ENCODE measurements at regions not wholly inside any gene's neighbourhood (a gene's known extent, or its start where the extent isn't known, plus 50 kb on each side); places are given as distances from the start of the nearest gene placed in this dataset.
A peak's percentile ranks its signal among the peaks of the same experiment; 100 is the strongest.

GRCh38 chr1:222938986-222939385, 124.1 kb downstream of the DISP1 start:
- Histone ChIP-seq H3F3A (ENCODE audit: low read length, unreplicated experiment) (no peaks in the 10 kb centered on the region), H3K4me2 (ENCODE audit: low read length) (no peak overlapping the region), H3K9ac (ENCODE audit: low read length) (no peak overlapping the region), H2AFZ (ENCODE audit: low read length) (no peak overlapping the region), H3K79me2 (ENCODE audit: low read length) (no peaks in the 10 kb centered on the region), H3K27ac (ENCODE audit: low read length) (no peak overlapping the region), H3K4me3 (ENCODE audit: low read length) (no peak overlapping the region), H3K9me3 (ENCODE audit: low read length) (no peaks in the 10 kb centered on the region), H4K20me1 (ENCODE audit: low read length) (no peaks in the 10 kb centered on the region), H3K9me2 (replicated peaks; ENCODE audit: low read length) (no peaks in the 10 kb centered on the region), H3K27me3 (ENCODE audit: low read length) (no peaks in the 10 kb centered on the region), H3K4me1 (ENCODE audit: insufficient read depth, low read length) (peaks cover 7% of the 10 kb centered on the region), H3K36me3 (ENCODE audit: low read depth, low read length) (no peaks in the 10 kb centered on the region)
- ChIA-PET POLR2A (ENCODE audit: unreplicated experiment) (no interaction called here), CTCF (no interaction called here)
- ATAC-seq (no peak), DNase-seq (no peak)
- no peak for TF ChIP-seq CTCF (conservative IDR thresholded peaks at IDR 0.05; ENCODE audit: low read depth, low read length)
- TF ChIP-seq EZH2 (IDR thresholded peaks at IDR 0.05; ENCODE audit: low read length, unreplicated experiment): no peak
- no peak for TF ChIP-seq EZH2phosphoT487 (IDR thresholded peaks at IDR 0.05; ENCODE audit: borderline replicate concordance, low read length)
- no TSS peak for BruUV-seq (replicated peaks)
- intact Hi-C loops (cut with micrococcal nuclease): no loop called here

GRCh38 chr1:222940095-222940494, 125.3 kb downstream of the DISP1 start:
- H3K79me2 ChIP-seq (ENCODE audit: low read length): no peaks in the 10 kb centered on the region
- no peaks in the 10 kb centered on the region for H3F3A ChIP-seq (ENCODE audit: low read length, unreplicated experiment)
- BruUV-seq (replicated peaks): no TSS peak
- peaks cover 7% of the 10 kb centered on the region for H3K4me1 ChIP-seq (ENCODE audit: insufficient read depth, low read length)
- DNase-seq: no peak
- no peaks in the 10 kb centered on the region for H3K9me3 ChIP-seq (ENCODE audit: low read length)
- no peak overlapping the region for H2AFZ ChIP-seq (ENCODE audit: low read length)
- no peak overlapping the region for H3K4me3 ChIP-seq (ENCODE audit: low read length)
- no peaks in the 10 kb centered on the region for H3K9me2 ChIP-seq (replicated peaks; ENCODE audit: low read length)
- no peak for ATAC-seq
- H4K20me1 ChIP-seq (ENCODE audit: low read length): no peaks in the 10 kb centered on the region
- ChIA-PET POLR2A (ENCODE audit: unreplicated experiment) (no interaction called here), CTCF (no interaction called here)
- no peaks in the 10 kb centered on the region for H3K36me3 ChIP-seq (ENCODE audit: low read depth, low read length)
- H3K4me2 ChIP-seq (ENCODE audit: low read length): no peak overlapping the region
- no peak overlapping the region for H3K9ac ChIP-seq (ENCODE audit: low read length)
- intact Hi-C loops (cut with micrococcal nuclease): no loop called here
- H3K27me3 ChIP-seq (ENCODE audit: low read length): no peaks in the 10 kb centered on the region
- no peak overlapping the region for H3K27ac ChIP-seq (ENCODE audit: low read length)
- TF ChIP-seq EZH2 (IDR thresholded peaks at IDR 0.05; ENCODE audit: low read length, unreplicated experiment): no peak
- no peak for TF ChIP-seq EZH2phosphoT487 (IDR thresholded peaks at IDR 0.05; ENCODE audit: borderline replicate concordance, low read length)
- no peak for TF ChIP-seq CTCF (conservative IDR thresholded peaks at IDR 0.05; ENCODE audit: low read depth, low read length)

GRCh38 chr1:222940906-222941305, 126.1 kb downstream of the DISP1 start:
- no peak for TF ChIP-seq EZH2phosphoT487 (IDR thresholded peaks at IDR 0.05; ENCODE audit: borderline replicate concordance, low read length)
- no peak for TF ChIP-seq CTCF (conservative IDR thresholded peaks at IDR 0.05; ENCODE audit: low read depth, low read length)
- TF ChIP-seq EZH2 (IDR thresholded peaks at IDR 0.05; ENCODE audit: low read length, unreplicated experiment): no peak
- ChIA-PET CTCF (interaction anchor here (0.6 kb wide), 1 partner anchor 12 kb away, joined by 3 read pairs; no protein-coding TSS in a partner anchor), POLR2A (ENCODE audit: unreplicated experiment) (no interaction called here)
- no peaks in the 10 kb centered on the region for H4K20me1 ChIP-seq (ENCODE audit: low read length)
- no peaks in the 10 kb centered on the region for H3F3A ChIP-seq (ENCODE audit: low read length, unreplicated experiment)
- H3K9me2 ChIP-seq (replicated peaks; ENCODE audit: low read length): no peaks in the 10 kb centered on the region
- no peak for DNase-seq
- peak; percentile 29; the same call in 1 of the 2 replicates for ATAC-seq
- H3K36me3 ChIP-seq (ENCODE audit: low read depth, low read length): no peaks in the 10 kb centered on the region
- H3K79me2 ChIP-seq (ENCODE audit: low read length): no peaks in the 10 kb centered on the region
- no peaks in the 10 kb centered on the region for H3K27me3 ChIP-seq (ENCODE audit: low read length)
- peaks cover 7% of the 10 kb centered on the region for H3K4me1 ChIP-seq (ENCODE audit: insufficient read depth, low read length)
- no peak overlapping the region for H2AFZ ChIP-seq (ENCODE audit: low read length)
- H3K9me3 ChIP-seq (ENCODE audit: low read length): no peaks in the 10 kb centered on the region
- no peak overlapping the region for H3K27ac ChIP-seq (ENCODE audit: low read length)
- H3K4me3 ChIP-seq (ENCODE audit: low read length): no peak overlapping the region
- no peak overlapping the region for H3K9ac ChIP-seq (ENCODE audit: low read length)
- no TSS peak for BruUV-seq (replicated peaks)
- intact Hi-C loops (cut with micrococcal nuclease): no loop called here
- H3K4me2 ChIP-seq (ENCODE audit: low read length): no peak overlapping the region

Data from PC-3 (cell line).